Heart right ventricle (tissue), 16 donors: ENCODE measurements at regions not wholly inside any gene's neighbourhood (a gene's known extent, or its start where the extent isn't known, plus 50 kb on each side); places are given as distances from the start of the nearest gene placed in this dataset.

Experiments
- ATAC-seq, 8 donors: fragments of 200-7000 bp; cut with Tn5 transposase; one replicate each; pipeline ENCODE4 v1.9.1; 2020; ENCODE audit warnings: mild to moderate bottlenecking in 8 of 8, moderate library complexity in 8 of 8, moderate number of reproducible peaks in 1 of 8
- DNase-seq, 2 donors: peaks; one replicate each; pipeline ENCODE4 v3.0.0-alpha.2; 2020
- H3K27ac ChIP-seq, 10 donors: fragments of 200-600 bp; sonication (generic) in 2 of 10; one replicate each; pipeline versions ENCODE4 v1.5.0 to v1.8.0; 2020 to 2022; ENCODE audit warnings: mild to moderate bottlenecking in 3 of 10
- H3K27me3 ChIP-seq, 7 donors: fragments of 200-600 bp; one replicate each; pipeline ENCODE4 v1.8.0; 2021 to 2022; ENCODE audit warnings: mild to moderate bottlenecking in 2 of 7
- H3K36me3 ChIP-seq, 9 donors: fragments of 200-600 bp; sonication (generic) in 1 of 9; one replicate each; pipeline versions ENCODE4 v1.5.0 to v1.8.0; 2020 to 2022; ENCODE audit warnings: mild to moderate bottlenecking in 2 of 9
- H3K4me1 ChIP-seq, 9 donors: fragments of 200-600 bp; sonication (generic) in 1 of 9; one replicate each; pipeline versions ENCODE4 v1.5.0 to v1.8.0; 2020 to 2022; ENCODE audit warnings: mild to moderate bottlenecking in 4 of 9
- H3K4me3 ChIP-seq, 10 donors: fragments of 200-600 bp; sonication (generic) in 2 of 10; one replicate each; pipeline versions ENCODE4 v1.5.0 to v1.8.0; 2020 to 2022; ENCODE audit warnings: mild to moderate bottlenecking in 7 of 10, moderate library complexity in 2 of 10
- H3K9me3 ChIP-seq, 11 donors: fragments of 200-600 bp in 10 of 11; sonication (generic) in 2 of 11; one replicate each; pipeline versions ENCODE4 v1.5.0 to v1.8.0; 2013 to 2022; ENCODE audit warnings: mild to moderate bottlenecking in 2 of 11, control low read depth in 1 of 11, moderate library complexity in 1 of 11
- WGBS, 2 donors: extraction: QIAGEN DNeasy Blood & Tissue Kit; methylation state at CpG; one replicate each; pipeline ENCODE4 v1.1.7; 2013; ENCODE audit warnings: inconsistent platforms in 1 of 2; 5-methylcytosine and 5-hydroxymethylcytosine counted together
- intact Hi-C, 10 donors: fragments of 100-400 bp; cut with DNase I; formaldehyde crosslinking; loops; one replicate each; pipeline versions ENCODE4 v1.11.1 to v1.14.2; 2022
- TF ChIP-seq, protein P1 (sequence below), 9 donors: fragments of 200-600 bp; sonication (generic) in 2 of 9; IDR thresholded peaks; one replicate each; pipeline versions ENCODE4 v1.5.0 to v1.8.0; 2021 to 2022; ENCODE audit warnings: antibody characterized with exemption in 9 of 9, mild to moderate bottlenecking in 5 of 9, moderate library complexity in 1 of 9
- donor health status: Arrhythmogenic right ventricular cardiomyopathy.
- donor health status: ischemic (EF 13 %, LVEDD 7.1; RV severe dilation, severe dysfunction).
- donor health status: healthy with polysubstance abuse.
- donor health status: DM: no; HTN: yes; CAD: no.
- donor health status: DM: no; HTN: no; CAD: no.
- donor health status: ischemic (EF 25% LVEDD 6.9; RV normal size, moderate dysfunction).
- donor health status: ischemic (EF 25% LVEDD 5.7; RV mildly dilated, moderate dysfunction).
- donor health status: healthy.
- donor health status: DM: yes; HTN: yes; CAD: no.
- donor health status: Ischemic cardiomyopathy.
- donor health status: ischemic (EF 35%, LVEDD 5.7; RV mildly dilated, moderate dysfunction).
- donor health status: nonischemic (EF 11% LVEDD 7.7; RV severe dilation, severe dysfunction).
- donor health status: DM: yes; HTN: yes; CAD: no.
- donor health status: PGD.
- donor health status: ischemic (EF 29% LVEDD 5.4; RV normal size, mild dysfunction).
- donor health status: nonischemic (EF 23%, LVEDD 6.1; RV moderate dilation, normal function).

DNA sequence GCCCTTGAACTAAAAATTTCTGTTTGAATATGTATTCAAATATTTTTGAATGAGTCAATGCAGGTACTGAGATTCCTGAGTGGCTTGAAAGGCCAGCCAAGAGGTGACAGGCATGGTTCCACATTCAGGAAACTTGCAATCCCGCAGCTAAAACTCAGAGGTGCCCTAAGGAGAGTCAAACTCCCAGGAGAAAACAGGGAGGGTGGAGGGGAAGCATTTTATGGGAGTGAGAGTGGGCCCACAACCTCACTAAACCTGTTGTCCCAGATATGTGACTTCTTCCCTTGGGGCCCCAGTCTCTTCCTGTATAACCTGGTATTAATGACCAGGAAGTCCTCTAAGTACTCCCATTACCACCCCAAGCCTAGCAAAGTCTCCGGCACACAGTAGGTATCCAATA, 189.6 kb downstream of the PLPP3 start:
- Histone ChIP-seq H3K4me3 (no peak overlapping the region), H3K36me3 (no peaks in the 10 kb centered on the region), H3K4me1 (peaks cover 2 to 19% (median 6%) of the 10 kb centered on the region in 9 donors), H3K9me3 (no peaks in the 10 kb centered on the region), H3K27ac (peak overlapping the region in 1 of 10 donors; percentile 34), H3K27me3 (no peaks in the 10 kb centered on the region)
- DNase-seq (no peak), ATAC-seq (no peak)
- 68 to 79% methylated on average over 2 of the region's 2 CpGs for WGBS, 2 donors
- TF ChIP-seq, protein P1, sequence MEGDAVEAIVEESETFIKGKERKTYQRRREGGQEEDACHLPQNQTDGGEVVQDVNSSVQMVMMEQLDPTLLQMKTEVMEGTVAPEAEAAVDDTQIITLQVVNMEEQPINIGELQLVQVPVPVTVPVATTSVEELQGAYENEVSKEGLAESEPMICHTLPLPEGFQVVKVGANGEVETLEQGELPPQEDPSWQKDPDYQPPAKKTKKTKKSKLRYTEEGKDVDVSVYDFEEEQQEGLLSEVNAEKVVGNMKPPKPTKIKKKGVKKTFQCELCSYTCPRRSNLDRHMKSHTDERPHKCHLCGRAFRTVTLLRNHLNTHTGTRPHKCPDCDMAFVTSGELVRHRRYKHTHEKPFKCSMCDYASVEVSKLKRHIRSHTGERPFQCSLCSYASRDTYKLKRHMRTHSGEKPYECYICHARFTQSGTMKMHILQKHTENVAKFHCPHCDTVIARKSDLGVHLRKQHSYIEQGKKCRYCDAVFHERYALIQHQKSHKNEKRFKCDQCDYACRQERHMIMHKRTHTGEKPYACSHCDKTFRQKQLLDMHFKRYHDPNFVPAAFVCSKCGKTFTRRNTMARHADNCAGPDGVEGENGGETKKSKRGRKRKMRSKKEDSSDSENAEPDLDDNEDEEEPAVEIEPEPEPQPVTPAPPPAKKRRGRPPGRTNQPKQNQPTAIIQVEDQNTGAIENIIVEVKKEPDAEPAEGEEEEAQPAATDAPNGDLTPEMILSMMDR (IDR thresholded peaks at IDR 0.05): no peak
- intact Hi-C loops: loop anchor here in 1 of 10 donors (10.0 kb wide), 1 partner anchor 805 kb away; no protein-coding TSS in a partner anchor

DNA sequence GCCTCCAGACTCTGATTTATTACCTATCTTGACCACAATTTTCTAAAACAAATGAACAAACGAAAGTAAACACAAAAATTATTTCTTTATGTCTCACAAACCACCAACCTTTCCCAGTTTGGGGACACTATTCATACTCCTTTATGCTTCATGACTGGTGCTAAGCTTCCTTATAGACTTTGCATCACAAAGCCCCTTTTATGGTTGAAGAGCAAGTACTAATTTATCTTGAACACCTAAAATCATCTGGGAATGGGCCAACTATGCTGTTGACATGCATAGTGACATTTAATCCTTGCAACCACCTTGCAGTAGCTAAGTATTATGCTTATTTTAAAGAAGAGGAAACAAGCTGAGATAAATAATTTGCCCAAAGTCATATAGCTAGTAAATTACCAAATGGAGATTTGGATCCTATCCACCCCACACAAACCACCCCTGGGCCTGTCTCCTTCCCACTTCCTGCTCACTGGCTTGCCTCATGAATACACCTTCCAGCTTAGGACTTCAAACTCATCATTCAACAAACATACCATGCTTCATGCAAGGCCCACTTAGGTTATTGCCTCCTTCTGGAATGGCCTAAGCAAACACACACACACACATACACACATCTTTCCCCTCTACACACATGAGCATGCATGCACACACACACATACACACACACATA, 192.2 kb downstream of the PLPP3 start:
- TF ChIP-seq, protein P1 (IDR thresholded peaks at IDR 0.05): no peak
- Histone ChIP-seq H3K4me3 (no peak overlapping the region), H3K4me1 (peaks cover 2 to 19% (median 6%) of the 10 kb centered on the region in 9 donors), H3K27ac (no peak overlapping the region), H3K27me3 (no peaks in the 10 kb centered on the region), H3K36me3 (no peaks in the 10 kb centered on the region), H3K9me3 (no peaks in the 10 kb centered on the region)
- ATAC-seq: no peak
- intact Hi-C loops: no loop called here
- WGBS, 2 donors: 89 to 91% methylated on average over 1 of the region's 1 CpG
- no peak for DNase-seq

DNA sequence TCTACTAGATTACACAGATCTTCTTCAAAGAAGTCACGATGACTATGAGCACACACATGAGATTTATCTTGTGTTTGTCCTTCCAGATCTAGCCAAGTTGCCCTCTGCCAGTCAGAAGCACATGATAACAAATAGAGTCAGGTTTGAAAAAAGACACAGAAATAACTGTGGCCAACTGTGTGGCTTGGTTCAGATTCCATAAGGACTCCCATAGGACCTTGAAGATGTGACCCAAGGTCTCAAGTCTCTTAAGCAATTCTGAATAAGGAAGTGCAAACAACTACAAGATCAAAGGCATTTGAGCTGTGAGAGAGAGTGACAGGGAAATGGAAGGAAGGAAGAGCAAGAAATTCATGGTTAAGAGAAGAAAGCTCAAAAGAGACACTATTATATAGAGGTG, 194.0 kb downstream of the PLPP3 start:
- intact Hi-C loops: no loop called here

DNA sequence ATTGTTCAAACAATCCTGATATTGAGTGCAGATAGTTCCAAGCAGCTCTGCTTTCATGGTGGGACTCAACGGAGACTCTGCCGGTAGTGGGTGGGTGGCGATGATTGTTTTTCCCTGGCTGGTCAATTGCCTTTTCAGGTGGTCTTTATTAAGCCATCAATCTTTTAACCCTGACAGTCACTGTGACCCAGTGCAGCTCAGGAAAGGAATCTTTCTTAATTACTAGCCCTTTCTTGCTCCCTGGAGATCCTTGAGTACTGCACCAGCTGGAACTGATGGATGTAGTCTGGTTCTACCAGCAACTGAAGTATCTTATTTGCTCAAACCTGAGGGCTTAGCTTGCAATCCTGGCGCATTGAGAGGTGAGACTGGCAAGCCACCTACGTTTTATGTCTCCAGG, 196.4 kb downstream of the PLPP3 start:
- ATAC-seq (no peak), DNase-seq (no peak)
- H3K4me1 ChIP-seq: peaks cover 0 to 18% (median 4%) of the 10 kb centered on the region in 9 donors
- intact Hi-C loops: no loop called here
- H3K36me3 ChIP-seq: no peaks in the 10 kb centered on the region
- H3K4me3 ChIP-seq: no peak overlapping the region
- H3K27ac ChIP-seq: no peak overlapping the region
- TF ChIP-seq, protein P1 (IDR thresholded peaks at IDR 0.05): no peak
- no peaks in the 10 kb centered on the region for H3K9me3 ChIP-seq
- 92 to 98% methylated on average over 5 of the region's 5 CpGs for WGBS, 2 donors
- H3K27me3 ChIP-seq: no peaks in the 10 kb centered on the region

More for the DNA sequence above, 194.0 kb downstream of the PLPP3 start:
- Histone ChIP-seq H3K36me3 (no peaks in the 10 kb centered on the region), H3K27me3 (no peaks in the 10 kb centered on the region), H3K9me3 (no peaks in the 10 kb centered on the region), H3K4me3 (no peak overlapping the region), H3K27ac (no peak overlapping the region), H3K4me1 (peaks cover under 1 to 19% (median 6%) of the 10 kb centered on the region in 9 donors)
- TF ChIP-seq, protein P1 (IDR thresholded peaks at IDR 0.05): no peak
- WGBS, 2 donors: 39 to 56% methylated on average over 1 of the region's 1 CpG
- no peak for DNase-seq
- no peak for ATAC-seq
